ENCODE measurements at regions not wholly inside any gene's neighbourhood (a gene's known extent, or its start where the extent isn't known, plus 50 kb on each side); places are given as distances from the start of the nearest gene placed in this dataset.

- WGBS, 2 experiments (ENCODE audit: low coverage in 1 of 2, low lambda C conversion rate in 2 of 2, missing lambda C conversion rate in 2 of 2) = 51 to 52% methylated on average over 4 of the region's 4 CpGs
- no peak overlapping the region for H2AFZ ChIP-seq
- H3K4me1 ChIP-seq (ENCODE audit: insufficient read depth) = no peaks in the 10 kb centered on the region
- no peak for TF ChIP-seq EZH2 (IDR thresholded peaks at IDR 0.05; ENCODE audit: insufficient read depth, poor library complexity, severe bottlenecking)
- no peak for TF ChIP-seq EZH2phosphoT487 (IDR thresholded peaks at IDR 0.05; ENCODE audit: insufficient read depth, low read depth)
- H4K20me1 ChIP-seq (ENCODE audit: insufficient read depth) = no peaks in the 10 kb centered on the region
- no peak overlapping the region for H3K9ac ChIP-seq
- H3K4me3 ChIP-seq = no peak overlapping the region
- H3K27ac ChIP-seq = no peak overlapping the region
- no peaks in the 10 kb centered on the region for H3K9me2 ChIP-seq (ENCODE audit: insufficient read depth)
- no peaks in the 10 kb centered on the region for H3K79me2 ChIP-seq (ENCODE audit: insufficient read depth)
- H3K9me3 ChIP-seq (ENCODE audit: low read depth) = no peaks in the 10 kb centered on the region
- H3K36me3 ChIP-seq (ENCODE audit: low read depth) = no peaks in the 10 kb centered on the region
- DNase-seq = no peak
- H3K4me2 ChIP-seq (ENCODE audit: unreplicated experiment) = no peak overlapping the region
- in situ Hi-C loops (cut with MboI) = no loop called here
- 0 out of 2 replicates have a peak, but pooled peaks cover 11% of the 10 kb centered on the region for H3K27me3 ChIP-seq (replicated peaks; ENCODE audit: insufficient read depth)
- no peaks in the 10 kb centered on the region for H3F3A ChIP-seq (ENCODE audit: insufficient read depth)
Observed at GRCh38 chr10:125562737-125563136, 120.2 kb downstream of the TEX36 start.

- no peaks in the 10 kb centered on the region for H4K20me1 ChIP-seq (ENCODE audit: insufficient read depth)
- H3K9ac ChIP-seq = no peak overlapping the region
- H3K9me3 ChIP-seq (ENCODE audit: low read depth) = no peaks in the 10 kb centered on the region
- H3K4me2 ChIP-seq (ENCODE audit: unreplicated experiment) = no peak overlapping the region
- H3K27ac ChIP-seq = no peak overlapping the region
- no peaks in the 10 kb centered on the region for H3K4me1 ChIP-seq (ENCODE audit: insufficient read depth)
- in situ Hi-C loops (cut with MboI) = no loop called here
- no peak for TF ChIP-seq EZH2 (IDR thresholded peaks at IDR 0.05; ENCODE audit: insufficient read depth, poor library complexity, severe bottlenecking)
- no peak for TF ChIP-seq EZH2phosphoT487 (IDR thresholded peaks at IDR 0.05; ENCODE audit: insufficient read depth, low read depth)
- no peak for DNase-seq
- H2AFZ ChIP-seq = no peak overlapping the region
- no peaks in the 10 kb centered on the region for H3K79me2 ChIP-seq (ENCODE audit: insufficient read depth)
- no peak overlapping the region for H3K4me3 ChIP-seq
- H3K36me3 ChIP-seq (ENCODE audit: low read depth) = no peaks in the 10 kb centered on the region
- 54 to 75% methylated on average over 2 of the region's 2 CpGs for whole genome bisulfite sequencing, 2 experiments (ENCODE audit: low coverage in 1 of 2, low lambda C conversion rate in 2 of 2, missing lambda C conversion rate in 2 of 2)
- H3K27me3 ChIP-seq (replicated peaks; ENCODE audit: insufficient read depth) = peaks cover 11% of the 10 kb centered on the region; the same call in 1 of the 2 replicates
- H3F3A ChIP-seq (ENCODE audit: insufficient read depth) = no peaks in the 10 kb centered on the region
- H3K9me2 ChIP-seq (ENCODE audit: insufficient read depth) = no peaks in the 10 kb centered on the region
Observed at GRCh38 chr10:125560947-125561346, 122.0 kb downstream of the TEX36 start.

GRCh38 chr10:125559210-125559609, 123.8 kb downstream of the TEX36 start:
- TF ChIP-seq EZH2phosphoT487 (IDR thresholded peaks at IDR 0.05; ENCODE audit: insufficient read depth, low read depth) = no peak
- no peak for TF ChIP-seq EZH2 (IDR thresholded peaks at IDR 0.05; ENCODE audit: insufficient read depth, poor library complexity, severe bottlenecking)
- no peaks in the 10 kb centered on the region for H3K79me2 ChIP-seq (ENCODE audit: insufficient read depth)
- H3K27ac ChIP-seq = no peak overlapping the region
- peaks cover 5% of the 10 kb centered on the region; the same call in 1 of the 2 replicates for H3K27me3 ChIP-seq (replicated peaks; ENCODE audit: insufficient read depth)
- no peaks in the 10 kb centered on the region for H3K36me3 ChIP-seq (ENCODE audit: low read depth)
- no peak overlapping the region for H3K4me3 ChIP-seq
- H3K4me1 ChIP-seq (ENCODE audit: insufficient read depth) = no peaks in the 10 kb centered on the region
- no peaks in the 10 kb centered on the region for H4K20me1 ChIP-seq (ENCODE audit: insufficient read depth)
- H3K9ac ChIP-seq = no peak overlapping the region
- H3F3A ChIP-seq (ENCODE audit: insufficient read depth) = no peaks in the 10 kb centered on the region
- H3K9me2 ChIP-seq (ENCODE audit: insufficient read depth) = no peaks in the 10 kb centered on the region
- WGBS, 2 experiments (ENCODE audit: low coverage in 1 of 2, low lambda C conversion rate in 2 of 2, missing lambda C conversion rate in 2 of 2) = 7 to 9% methylated on average over 2 of the region's 2 CpGs
- no peak overlapping the region for H3K4me2 ChIP-seq (ENCODE audit: unreplicated experiment)
- H3K9me3 ChIP-seq (ENCODE audit: low read depth) = no peaks in the 10 kb centered on the region
- in situ Hi-C loops (cut with MboI) = no loop called here
- DNase-seq = no peak
- no peak overlapping the region for H2AFZ ChIP-seq

- no peaks in the 10 kb centered on the region for H4K20me1 ChIP-seq (ENCODE audit: insufficient read depth)
- in situ Hi-C loops (cut with MboI) = no loop called here
- 21 to 26% methylated on average over 7 of the region's 7 CpGs for WGBS, 2 experiments (ENCODE audit: low coverage in 1 of 2, low lambda C conversion rate in 2 of 2, missing lambda C conversion rate in 2 of 2)
Observed at GRCh38 chr10:125557801-125558505, 125.0 kb downstream of the TEX36 start.

More at GRCh38 chr10:125557801-125558505, 125.0 kb downstream of the TEX36 start:
- H3K4me2 ChIP-seq (ENCODE audit: unreplicated experiment) = no peak overlapping the region
- H3K9ac ChIP-seq = no peak overlapping the region
- H3K9me3 ChIP-seq (ENCODE audit: low read depth) = no peaks in the 10 kb centered on the region
- no peaks in the 10 kb centered on the region for H3K4me1 ChIP-seq (ENCODE audit: insufficient read depth)
- no peak for DNase-seq
- no peak overlapping the region for H3K27ac ChIP-seq
- H3K27me3 ChIP-seq (replicated peaks; ENCODE audit: insufficient read depth) = no peaks in the 10 kb centered on the region; the same call in 1 of the 2 replicates
- no peak overlapping the region for H3K4me3 ChIP-seq
- no peaks in the 10 kb centered on the region for H3F3A ChIP-seq (ENCODE audit: insufficient read depth)
- no peaks in the 10 kb centered on the region for H3K79me2 ChIP-seq (ENCODE audit: insufficient read depth)
- TF ChIP-seq EZH2 (IDR thresholded peaks at IDR 0.05; ENCODE audit: insufficient read depth, poor library complexity, severe bottlenecking) (no peak), EZH2phosphoT487 (IDR thresholded peaks at IDR 0.05; ENCODE audit: insufficient read depth, low read depth) (no peak)
- no peak overlapping the region for H2AFZ ChIP-seq
- no peaks in the 10 kb centered on the region for H3K9me2 ChIP-seq (ENCODE audit: insufficient read depth)
- no peaks in the 10 kb centered on the region for H3K36me3 ChIP-seq (ENCODE audit: low read depth)
